OCI-LY3 (cell line): ENCODE measurements at regions not wholly inside any gene's neighbourhood (a gene's known extent, or its start where the extent isn't known, plus 50 kb on each side); places are given as distances from the start of the nearest gene placed in this dataset.

Source experiments
- H2AFZ ChIP-seq: fragments of 200-600, 300-600 bp; shearing (Covaris generic); 2 replicates; pipeline ENCODE4 v1.6.0; 2014; ENCODE audit warnings: antibody characterized with exemption, low read depth, low read length
- H3K27ac ChIP-seq: fragments of 200-600, 300-600 bp; sonication (generic); 2 replicates; pipeline ENCODE4 v1.5.1; 2014; ENCODE audit warnings: mild to moderate bottlenecking, low read length, moderate library complexity, mixed read lengths
- H3K27me3 ChIP-seq: fragments of 200-600, 300-600 bp; sonication (generic); 2 replicates; pipeline ENCODE4 v1.6.1; 2014; ENCODE audit warnings: low read depth, low read length, mixed read lengths
- H3K36me3 ChIP-seq: fragments of 200-600, 300-600 bp; sonication (generic); replicated peaks from 2 replicates; pipeline ENCODE3; 2014; ENCODE audit warnings: low read depth, low read length, mixed read lengths
- H3K4me1 ChIP-seq: fragments of 300-600, 200-600 bp; sonication (generic); 2 replicates; pipeline ENCODE4 v1.6.1; 2014; ENCODE audit warnings: low read length, mixed read lengths
- H3K4me2 ChIP-seq: fragments of 200-600, 300-600 bp; sonication (generic); 2 replicates; pipeline ENCODE4 v1.6.1; 2014; ENCODE audit warnings: low read length, mixed read lengths
- H3K4me3 ChIP-seq: fragments of 300-600, 200-600 bp; sonication (generic); 2 replicates; pipeline ENCODE4 v1.5.1; 2014; ENCODE audit warnings: antibody characterized with exemption, mild to moderate bottlenecking, low read length, moderate library complexity
- H3K79me2 ChIP-seq: fragments of 300-600, 200-600 bp; shearing (Covaris generic); 2 replicates; pipeline ENCODE4 v1.6.1; 2014; ENCODE audit warnings: mild to moderate bottlenecking, low read length, mixed read lengths
- H3K9ac ChIP-seq: fragments of 300-600, 200-600 bp; shearing (Covaris generic); 2 replicates; pipeline ENCODE4 v1.6.0; 2014; ENCODE audit warnings: mild to moderate bottlenecking, low read length, moderate library complexity
- H3K9me3 ChIP-seq: fragments of 200-600, 300-600 bp; shearing (Covaris generic); 2 replicates; pipeline ENCODE4 v1.6.1; 2014; ENCODE audit warnings: low read length, mixed read lengths; ENCODE audit not compliant: insufficient read depth
- H4K20me1 ChIP-seq: fragments of 200-600, 300-600 bp; sonication (generic); 2 replicates; pipeline ENCODE4 v1.6.1; 2016; ENCODE audit warnings: low read length, mixed read lengths; ENCODE audit not compliant: insufficient read depth
- EZH2phosphoT487 ChIP-seq: fragments of 200-600 bp; shearing (Covaris generic); IDR thresholded peaks from 2 replicates; pipeline ENCODE4 v1.6.1; 2018; ENCODE audit warnings: antibody characterized with exemption, mixed run types, low read depth
- TF ChIP-seq, protein P1 (sequence below): fragments of 200-600, 300-600 bp; sonication (generic); IDR thresholded peaks from 2 replicates; pipeline ENCODE4 v1.5.1; 2014; ENCODE audit warnings: antibody characterized with exemption, low read length, low read depth

GRCh38 chr3:150142936-150143335 lies 172.2 kb upstream of the PFN2 start:
- H3K4me1 ChIP-seq: peaks cover 11% of the 10 kb centered on the region
- no peaks in the 10 kb centered on the region for H3K27me3 ChIP-seq
- H3K36me3 ChIP-seq: no peaks in the 10 kb centered on the region
- no peak overlapping the region for H2AFZ ChIP-seq
- no peak overlapping the region for H3K9ac ChIP-seq
- no peaks in the 10 kb centered on the region for H4K20me1 ChIP-seq
- TF ChIP-seq, protein P1, sequence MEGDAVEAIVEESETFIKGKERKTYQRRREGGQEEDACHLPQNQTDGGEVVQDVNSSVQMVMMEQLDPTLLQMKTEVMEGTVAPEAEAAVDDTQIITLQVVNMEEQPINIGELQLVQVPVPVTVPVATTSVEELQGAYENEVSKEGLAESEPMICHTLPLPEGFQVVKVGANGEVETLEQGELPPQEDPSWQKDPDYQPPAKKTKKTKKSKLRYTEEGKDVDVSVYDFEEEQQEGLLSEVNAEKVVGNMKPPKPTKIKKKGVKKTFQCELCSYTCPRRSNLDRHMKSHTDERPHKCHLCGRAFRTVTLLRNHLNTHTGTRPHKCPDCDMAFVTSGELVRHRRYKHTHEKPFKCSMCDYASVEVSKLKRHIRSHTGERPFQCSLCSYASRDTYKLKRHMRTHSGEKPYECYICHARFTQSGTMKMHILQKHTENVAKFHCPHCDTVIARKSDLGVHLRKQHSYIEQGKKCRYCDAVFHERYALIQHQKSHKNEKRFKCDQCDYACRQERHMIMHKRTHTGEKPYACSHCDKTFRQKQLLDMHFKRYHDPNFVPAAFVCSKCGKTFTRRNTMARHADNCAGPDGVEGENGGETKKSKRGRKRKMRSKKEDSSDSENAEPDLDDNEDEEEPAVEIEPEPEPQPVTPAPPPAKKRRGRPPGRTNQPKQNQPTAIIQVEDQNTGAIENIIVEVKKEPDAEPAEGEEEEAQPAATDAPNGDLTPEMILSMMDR: no peak
- no peak for TF ChIP-seq EZH2phosphoT487
- no peak overlapping the region for H3K4me2 ChIP-seq
- no peak overlapping the region for H3K27ac ChIP-seq
- peaks cover 3% of the 10 kb centered on the region; the same call in 1 of the 2 replicates for H3K9me3 ChIP-seq
- H3K79me2 ChIP-seq: no peaks in the 10 kb centered on the region
- H3K4me3 ChIP-seq: no peak overlapping the region

DNA sequence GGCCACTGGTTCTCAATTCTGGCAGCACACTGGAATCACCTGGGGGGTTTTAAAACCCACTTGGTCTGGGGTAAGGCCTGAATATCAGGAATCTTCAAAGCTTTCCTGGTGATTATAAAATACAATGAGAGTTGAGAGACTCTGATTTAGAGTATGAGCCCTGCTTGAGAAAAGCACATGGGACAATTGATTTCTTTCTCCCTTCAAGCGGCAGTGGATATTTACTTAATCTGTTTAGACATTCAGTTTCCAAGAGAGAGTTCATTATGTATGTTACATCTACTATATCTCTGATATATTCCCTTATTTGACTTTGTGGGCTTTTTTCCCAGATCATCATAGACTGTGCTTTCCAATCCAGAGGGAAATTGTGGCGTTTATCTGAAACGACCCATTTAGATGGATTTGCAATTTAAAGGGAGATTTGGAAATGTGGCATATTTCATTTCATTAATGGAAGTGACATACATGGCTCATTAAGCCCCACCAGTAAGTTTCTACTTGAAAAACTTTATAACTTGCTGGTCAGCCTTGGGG lies 171.2 kb upstream of the PFN2 start:
- Histone ChIP-seq H3K27me3 (no peaks in the 10 kb centered on the region), H3K79me2 (no peaks in the 10 kb centered on the region), H3K4me1 (peaks cover under 1% of the 10 kb centered on the region; the same call in 1 of the 2 replicates), H4K20me1 (no peaks in the 10 kb centered on the region), H3K4me3 (no peak overlapping the region), H3K36me3 (no peaks in the 10 kb centered on the region), H3K9ac (no peak overlapping the region), H3K27ac (no peak overlapping the region), H2AFZ (no peak overlapping the region), H3K9me3 (peaks cover 4% of the 10 kb centered on the region; the same call in 1 of the 2 replicates), H3K4me2 (no peak overlapping the region)
- TF ChIP-seq, protein P1: no peak
- TF ChIP-seq EZH2phosphoT487: no peak

GRCh38 chr3:150140614-150141321 lies 170.1 kb upstream of the PFN2 start:
- Histone ChIP-seq H3K27ac (no peak overlapping the region), H3K27me3 (no peaks in the 10 kb centered on the region), H3K36me3 (no peaks in the 10 kb centered on the region), H3K4me1 (peaks cover 4% of the 10 kb centered on the region; the same call in 1 of the 2 replicates), H3K79me2 (no peaks in the 10 kb centered on the region), H3K4me2 (no peak overlapping the region), H3K9ac (no peak overlapping the region), H4K20me1 (no peaks in the 10 kb centered on the region), H2AFZ (no peak overlapping the region), H3K4me3 (no peak overlapping the region), H3K9me3 (peaks cover 4% of the 10 kb centered on the region; the same call in 1 of the 2 replicates)
- TF ChIP-seq EZH2phosphoT487: no peak
- TF ChIP-seq, protein P1: no peak

DNA sequence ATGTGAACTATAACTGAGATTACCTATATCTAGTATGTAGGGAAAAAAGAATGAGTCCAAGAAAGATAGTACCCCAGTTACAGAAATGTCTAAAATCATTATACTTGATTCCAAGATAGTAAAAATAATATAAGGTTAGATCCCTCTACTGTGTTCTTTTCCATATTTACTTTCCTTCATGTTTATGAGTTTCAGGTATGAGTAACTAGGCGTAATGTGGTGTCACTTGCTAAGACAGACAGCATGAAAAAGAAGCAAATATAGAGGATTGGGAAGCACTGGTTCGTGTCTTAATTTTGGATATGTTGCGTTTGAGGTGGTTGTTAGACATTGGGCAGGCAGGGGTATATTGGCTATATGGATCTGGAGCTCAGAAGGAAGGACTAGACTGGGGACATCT lies 168.1 kb upstream of the PFN2 start:
- H3K9ac ChIP-seq: no peak overlapping the region
- H2AFZ ChIP-seq: no peak overlapping the region
- H3K27ac ChIP-seq: no peak overlapping the region
- no peaks in the 10 kb centered on the region for H4K20me1 ChIP-seq
- H3K9me3 ChIP-seq: peaks cover 4% of the 10 kb centered on the region; the same call in 1 of the 2 replicates
- TF ChIP-seq EZH2phosphoT487: no peak
- TF ChIP-seq, protein P1: no peak
- H3K4me1 ChIP-seq: peaks cover 4% of the 10 kb centered on the region; the same call in 1 of the 2 replicates
- H3K79me2 ChIP-seq: no peaks in the 10 kb centered on the region
- H3K4me3 ChIP-seq: no peak overlapping the region
- no peak overlapping the region for H3K4me2 ChIP-seq
- no peaks in the 10 kb centered on the region for H3K27me3 ChIP-seq
- no peaks in the 10 kb centered on the region for H3K36me3 ChIP-seq
